ENCODE measurements at regions not wholly inside any gene's neighbourhood (a gene's known extent, or its start where the extent isn't known, plus 50 kb on each side); places are given as distances from the start of the nearest gene placed in this dataset.

DNA sequence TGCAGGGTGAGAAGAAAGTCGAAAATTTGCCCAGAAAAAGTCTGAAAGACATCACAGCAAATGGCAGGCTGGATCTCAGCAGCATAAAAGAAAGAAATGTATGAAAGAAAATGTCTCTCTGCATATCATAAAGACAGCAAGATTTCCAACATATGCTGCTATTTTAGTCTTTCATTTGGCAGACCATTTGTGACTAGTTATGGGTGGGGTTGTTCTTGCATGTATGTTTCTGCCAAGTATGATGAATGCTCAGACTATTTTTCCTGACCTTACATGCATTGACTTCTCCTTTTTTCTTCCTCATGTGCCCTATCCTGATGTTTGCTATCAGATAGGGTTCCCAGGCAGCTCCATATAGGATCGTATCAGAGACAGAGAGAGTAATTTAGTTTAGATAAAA, 58.5 kb upstream of the PARD3B start:
- Histone ChIP-seq H3K9ac (ENCODE audit: low read length) (no peak overlapping the region), H2AFZ (ENCODE audit: low read depth, low read length) (no peak overlapping the region), H4K20me1 (ENCODE audit: insufficient read depth, low read length) (no peaks in the 10 kb centered on the region), H3K36me3 (ENCODE audit: insufficient read depth, low read length) (no peaks in the 10 kb centered on the region), H3K4me3 (ENCODE audit: insufficient read depth, low read depth, low read length) (no peak overlapping the region), H3K4me1 (ENCODE audit: insufficient read depth, low read length) (peaks cover 6% of the 10 kb centered on the region), H3K27ac (ENCODE audit: low read depth, low read length) (no peak overlapping the region), H3K79me2 (ENCODE audit: insufficient read depth, low read length) (no peaks in the 10 kb centered on the region), H3K9me3 (ENCODE audit: insufficient read depth, low read depth, low read length) (no peaks in the 10 kb centered on the region), H3K4me2 (ENCODE audit: low read length) (no peak overlapping the region), H3K27me3 (ENCODE audit: insufficient read depth, low read length) (no peaks in the 10 kb centered on the region)
- H3K27me3 Mint-ChIP-seq (ENCODE audit: low read depth, unreplicated experiment): no peaks in the 10 kb centered on the region
- no peak for TF ChIP-seq CTCF (IDR thresholded peaks at IDR 0.05; ENCODE audit: insufficient read depth, low read depth, low read length)
- no peak for TF ChIP-seq EZH2 (IDR thresholded peaks at IDR 0.05; ENCODE audit: insufficient read depth, low read length)
- DNase-seq (ENCODE audit: low read depth) (peak; percentile 23), FAIRE-seq (peak; percentile 68)
- H3K4me1 Mint-ChIP-seq (ENCODE audit: low read depth, unreplicated experiment): no peaks in the 10 kb centered on the region
- H3K27ac Mint-ChIP-seq (ENCODE audit: unreplicated experiment): no peak overlapping the region
- H3K4me3 Mint-ChIP-seq (ENCODE audit: unreplicated experiment): no peak overlapping the region
- no peaks in the 10 kb centered on the region for H3K9me3 Mint-ChIP-seq (ENCODE audit: unreplicated experiment)
- H3K36me3 Mint-ChIP-seq (ENCODE audit: low read depth, unreplicated experiment): no peaks in the 10 kb centered on the region

- Mint-ChIP-seq H3K27me3 (ENCODE audit: low read depth, unreplicated experiment) (no peaks in the 10 kb centered on the region), H3K9me3 (ENCODE audit: unreplicated experiment) (no peaks in the 10 kb centered on the region), H3K4me1 (ENCODE audit: low read depth, unreplicated experiment) (no peaks in the 10 kb centered on the region), H3K36me3 (ENCODE audit: low read depth, unreplicated experiment) (no peaks in the 10 kb centered on the region), H3K4me3 (ENCODE audit: unreplicated experiment) (no peak overlapping the region), H3K27ac (ENCODE audit: unreplicated experiment) (no peak overlapping the region)
- Histone ChIP-seq H3K4me3 (ENCODE audit: insufficient read depth, low read depth, low read length) (no peak overlapping the region), H4K20me1 (ENCODE audit: insufficient read depth, low read length) (no peaks in the 10 kb centered on the region), H3K9ac (ENCODE audit: low read length) (no peak overlapping the region), H3K27ac (ENCODE audit: low read depth, low read length) (no peak overlapping the region), H3K4me2 (ENCODE audit: low read length) (no peak overlapping the region), H3K9me3 (ENCODE audit: insufficient read depth, low read depth, low read length) (no peaks in the 10 kb centered on the region), H3K79me2 (ENCODE audit: insufficient read depth, low read length) (no peaks in the 10 kb centered on the region), H3K36me3 (ENCODE audit: insufficient read depth, low read length) (no peaks in the 10 kb centered on the region), H3K4me1 (ENCODE audit: insufficient read depth, low read length) (peaks cover 10% of the 10 kb centered on the region), H2AFZ (ENCODE audit: low read depth, low read length) (no peak overlapping the region), H3K27me3 (ENCODE audit: insufficient read depth, low read length) (no peaks in the 10 kb centered on the region)
- FAIRE-seq: no peak
- TF ChIP-seq EZH2 (IDR thresholded peaks at IDR 0.05; ENCODE audit: insufficient read depth, low read length): no peak
- no peak for TF ChIP-seq CTCF (IDR thresholded peaks at IDR 0.05; ENCODE audit: insufficient read depth, low read depth, low read length)
- DNase-seq (ENCODE audit: low read depth): peak; percentile 28
Measured at GRCh38 chr2:204487447-204488229, 57.6 kb upstream of the PARD3B start.

DNA sequence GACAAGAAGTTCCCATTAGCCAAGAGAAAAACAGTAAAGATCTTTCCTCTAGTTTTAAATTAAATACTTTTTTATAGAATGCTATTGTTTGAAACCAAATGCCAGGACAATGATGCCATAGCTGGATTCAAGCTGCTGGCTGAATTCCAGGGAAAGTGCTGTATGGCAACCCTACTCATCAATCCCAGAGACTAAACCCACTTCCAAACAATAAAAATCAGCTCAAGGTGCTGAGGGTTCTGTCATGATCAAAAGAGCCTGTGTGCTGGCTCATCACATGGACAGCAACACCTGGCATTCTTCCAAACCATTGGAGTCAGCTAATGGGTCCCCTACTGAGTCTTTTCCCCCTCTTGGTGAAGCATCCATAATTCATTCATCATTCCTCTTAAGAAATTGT, 53.7 kb upstream of the PARD3B start:
- Histone ChIP-seq H2AFZ (ENCODE audit: low read depth, low read length) (no peak overlapping the region), H3K9ac (ENCODE audit: low read length) (no peak overlapping the region), H3K36me3 (ENCODE audit: insufficient read depth, low read length) (no peaks in the 10 kb centered on the region), H3K79me2 (ENCODE audit: insufficient read depth, low read length) (no peaks in the 10 kb centered on the region), H3K27ac (ENCODE audit: low read depth, low read length) (no peak overlapping the region), H3K27me3 (ENCODE audit: insufficient read depth, low read length) (no peaks in the 10 kb centered on the region), H3K4me2 (ENCODE audit: low read length) (no peak overlapping the region), H3K9me3 (ENCODE audit: insufficient read depth, low read depth, low read length) (no peaks in the 10 kb centered on the region), H4K20me1 (ENCODE audit: insufficient read depth, low read length) (no peaks in the 10 kb centered on the region), H3K4me1 (ENCODE audit: insufficient read depth, low read length) (peaks cover 10% of the 10 kb centered on the region), H3K4me3 (ENCODE audit: insufficient read depth, low read depth, low read length) (no peak overlapping the region)
- Mint-ChIP-seq H3K9me3 (ENCODE audit: unreplicated experiment) (no peaks in the 10 kb centered on the region), H3K27ac (ENCODE audit: unreplicated experiment) (no peak overlapping the region), H3K4me1 (ENCODE audit: low read depth, unreplicated experiment) (no peaks in the 10 kb centered on the region), H3K4me3 (ENCODE audit: unreplicated experiment) (no peak overlapping the region), H3K36me3 (ENCODE audit: low read depth, unreplicated experiment) (no peaks in the 10 kb centered on the region), H3K27me3 (ENCODE audit: low read depth, unreplicated experiment) (no peaks in the 10 kb centered on the region)
- FAIRE-seq: no peak
- TF ChIP-seq EZH2 (IDR thresholded peaks at IDR 0.05; ENCODE audit: insufficient read depth, low read length): no peak
- no peak for TF ChIP-seq CTCF (IDR thresholded peaks at IDR 0.05; ENCODE audit: insufficient read depth, low read depth, low read length)
- peak; percentile 40 for DNase-seq (ENCODE audit: low read depth)
